GM23248 (cell line): ENCODE measurements at regions not wholly inside any gene's neighbourhood (a gene's known extent, or its start where the extent isn't known, plus 50 kb on each side); places are given as distances from the start of the nearest gene placed in this dataset.

Experiments used
- EZH2 ChIP-seq: fragments of 200-600 bp; sonication (generic); IDR thresholded peaks from 2 replicates; pipeline ENCODE4 v1.6.1; 2018; ENCODE audit warnings: antibody characterized with exemption, mild to moderate bottlenecking; ENCODE audit not compliant: insufficient read depth, poor library complexity, severe bottlenecking
- EZH2phosphoT487 ChIP-seq: fragments of 200-600 bp; sonication (generic); IDR thresholded peaks from 2 replicates; pipeline ENCODE4 v1.6.1; 2018; ENCODE audit warnings: antibody characterized with exemption, moderate library complexity, mild to moderate bottlenecking, low read depth; ENCODE audit not compliant: insufficient read depth

DNA sequence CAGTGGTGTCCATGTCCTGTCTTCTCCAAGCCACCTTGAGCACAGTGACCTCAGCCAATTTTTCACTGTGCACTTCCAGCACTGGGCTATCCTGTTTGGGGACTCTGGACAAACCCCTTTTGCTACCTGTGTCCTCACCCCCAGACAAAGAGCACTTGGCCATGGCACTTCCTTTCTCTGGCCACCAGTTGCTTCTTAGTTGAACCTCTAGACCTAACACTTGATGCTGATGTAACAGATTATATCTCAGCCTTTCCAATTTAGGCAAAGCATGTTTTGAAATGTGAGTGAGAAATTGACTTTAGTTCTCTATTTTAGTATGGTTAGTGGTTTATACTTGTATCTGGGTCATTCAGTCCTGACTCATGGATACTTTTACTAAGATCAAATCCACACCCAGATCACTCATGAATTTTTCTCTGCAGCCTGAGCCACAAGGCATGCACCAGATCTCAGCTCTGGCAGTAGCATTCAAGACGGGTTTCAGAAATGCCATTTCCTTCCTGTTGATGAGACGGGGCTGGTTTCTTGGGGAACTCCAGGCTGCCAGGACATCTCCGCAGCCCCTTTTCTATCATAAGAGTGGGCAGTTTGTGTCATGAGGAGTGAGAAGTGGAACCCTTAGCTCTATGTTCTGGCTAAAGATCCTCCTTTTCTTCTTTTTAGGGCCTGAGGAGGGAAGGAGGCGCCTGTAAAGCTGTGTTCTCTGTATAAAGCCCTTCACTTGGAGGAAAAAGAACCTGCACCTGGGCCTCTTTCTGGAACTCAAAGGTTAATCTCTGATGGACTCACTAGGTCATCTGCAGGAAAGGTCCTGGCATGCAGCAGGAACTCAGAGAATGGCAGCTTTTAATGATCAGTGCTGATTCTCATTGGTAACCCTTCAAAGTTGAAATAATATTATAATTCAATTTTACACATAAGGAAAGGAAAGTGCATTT lies 185.6 kb upstream of the TENM4 start:
- no peak for TF ChIP-seq EZH2
- TF ChIP-seq EZH2phosphoT487, result no peak
